Naive thymus-derived CD4-positive, alpha-beta T cell (primary cell): ENCODE measurements at regions not wholly inside any gene's neighbourhood (a gene's known extent, or its start where the extent isn't known, plus 50 kb on each side); places are given as distances from the start of the nearest gene placed in this dataset.

Experiments used
- ATAC-seq: fragments of 150-1000 bp; cut with Tn5 transposase; 2 replicates; pipeline ENCODE4 v1.10.0; 2021; ENCODE audit warnings: mild to moderate bottlenecking, moderate library complexity
- CTCF ChIA-PET: fragments of 350-600 bp; sonication (Branson Sonifier 250); formaldehyde crosslinking; loops from one replicate; lab custom pipeline; 2021; ENCODE audit warnings: antibody characterized with exemption; lab: Charles Lee
- POLR2A ChIA-PET: fragments of 350-600 bp; sonication (Branson Sonifier 250); formaldehyde crosslinking; loops from one replicate; lab custom pipeline; 2021; ENCODE audit warnings: antibody characterized with exemption, inconsistent platforms; lab: Charles Lee
- DNase-seq, 9 donors: peaks; one replicate each; pipeline versions ENCODE4 v3.0.0 to v3.0.0-alpha.2; 2020 to 2022; ENCODE audit warnings: mixed read lengths in 1 of 9
- H3K27ac ChIP-seq: one replicate; pipeline ENCODE4 v1.7.0; 2013; ENCODE audit warnings: mild to moderate bottlenecking, low read depth, low read length, moderate library complexity
- H3K27me3 ChIP-seq, 2 donors: one replicate each; pipeline ENCODE4 v1.7.0; 2013; ENCODE audit warnings: low read length in 2 of 2, mild to moderate bottlenecking in 2 of 2, moderate library complexity in 2 of 2; ENCODE audit not compliant: control insufficient read depth in 2 of 2, insufficient read depth in 2 of 2
- H3K36me3 ChIP-seq, 3 experiments: 1 replicate in 2 of 3; 2 replicates in 1 of 3; pipeline ENCODE4 v1.7.0; 2013; ENCODE audit warnings: low read length in 3 of 3, mild to moderate bottlenecking in 3 of 3, moderate library complexity in 1 of 3; ENCODE audit not compliant: insufficient read depth in 3 of 3, control insufficient read depth in 2 of 3
- H3K4me1 ChIP-seq, 2 donors: one replicate each; pipeline ENCODE4 v1.7.0; 2013; ENCODE audit warnings: low read length in 2 of 2, mild to moderate bottlenecking in 2 of 2, moderate library complexity in 1 of 2; ENCODE audit not compliant: control insufficient read depth in 2 of 2, insufficient read depth in 2 of 2
- H3K4me3 ChIP-seq: 2 replicates; pipeline ENCODE4 v1.7.0; 2013; ENCODE audit warnings: mild to moderate bottlenecking, low read length
- H3K9me3 ChIP-seq, 3 experiments: 1 replicate in 2 of 3; 2 replicates in 1 of 3; pipeline ENCODE4 v1.7.0; 2013; ENCODE audit warnings: low read length in 3 of 3; ENCODE audit not compliant: control insufficient read depth in 2 of 3
- H3K27ac Mint-ChIP-seq, 9 donors: one replicate each; pipeline ENCODE4 v1.8.0; 2020 to 2022; ENCODE audit warnings: mixed read lengths in 9 of 9, mild to moderate bottlenecking in 8 of 9, moderate library complexity in 5 of 9, inconsistent platforms in 2 of 9
- H3K27me3 Mint-ChIP-seq, 5 donors: one replicate each; pipeline ENCODE4 v1.8.0; 2021 to 2022; ENCODE audit warnings: mixed read lengths in 5 of 5, mild to moderate bottlenecking in 1 of 5
- H3K36me3 Mint-ChIP-seq, 5 donors: one replicate each; pipeline ENCODE4 v1.8.0; 2020 to 2022; ENCODE audit warnings: mixed read lengths in 5 of 5, mild to moderate bottlenecking in 3 of 5, inconsistent platforms in 1 of 5
- H3K4me1 Mint-ChIP-seq, 7 donors: one replicate each; pipeline ENCODE4 v1.8.0; 2020 to 2022; ENCODE audit warnings: mixed read lengths in 7 of 7, mild to moderate bottlenecking in 3 of 7, inconsistent platforms in 1 of 7
- H3K4me3 Mint-ChIP-seq, 10 donors: one replicate each; pipeline ENCODE4 v1.8.0; 2020 to 2022; ENCODE audit warnings: mild to moderate bottlenecking in 10 of 10, mixed read lengths in 10 of 10, moderate library complexity in 6 of 10, inconsistent platforms in 2 of 10
- H3K9me3 Mint-ChIP-seq, 11 donors: one replicate each; pipeline ENCODE4 v1.8.0; 2020 to 2022; ENCODE audit warnings: mixed read lengths in 11 of 11, mild to moderate bottlenecking in 4 of 11, inconsistent platforms in 1 of 11, moderate library complexity in 1 of 11
- intact Hi-C, 2 donors: fragments of 100-400 bp; cut with micrococcal nuclease; formaldehyde crosslinking; loops; one replicate each; pipeline ENCODE4 v1.15.1; 2023

DNA sequence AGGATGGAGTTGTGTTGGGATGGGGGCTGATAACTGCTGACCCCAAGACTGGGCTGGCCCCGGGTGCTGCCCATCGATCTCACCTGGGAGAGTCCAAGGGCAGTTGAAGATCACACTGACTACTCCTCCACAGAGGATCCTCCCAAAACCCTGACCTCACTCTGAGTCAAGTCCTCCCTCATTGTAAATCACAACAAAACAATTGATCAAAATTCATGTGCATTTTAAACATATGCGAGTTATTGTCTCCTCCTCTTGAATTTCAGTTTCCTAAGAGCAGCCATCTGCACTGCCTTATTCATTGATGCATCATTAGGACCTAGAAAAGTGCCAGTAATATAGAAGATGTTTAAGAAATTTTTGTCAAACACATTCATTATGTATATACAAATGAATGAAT, 273.6 kb downstream of the C1orf94 start:
- CTCF ChIA-PET, result no interaction called here
- DNase-seq, result no peak
- peaks cover 0 to 28% (median 17%) of the 10 kb centered on the region in 5 donors for H3K27me3 Mint-ChIP-seq
- H3K9me3 Mint-ChIP-seq, result peaks cover 0 to 4% (median 0%) of the 10 kb centered on the region in 11 donors
- H3K36me3 Mint-ChIP-seq, result no peaks in the 10 kb centered on the region
- no peak overlapping the region for H3K27ac Mint-ChIP-seq
- no peaks in the 10 kb centered on the region for H3K4me1 Mint-ChIP-seq
- H3K9me3 ChIP-seq, result no peaks in the 10 kb centered on the region
- POLR2A ChIA-PET, result no interaction called here
- H3K4me3 ChIP-seq, result no peak overlapping the region
- H3K27me3 ChIP-seq, result no peaks in the 10 kb centered on the region
- no peaks in the 10 kb centered on the region for H3K4me1 ChIP-seq
- no peak overlapping the region for H3K4me3 Mint-ChIP-seq
- H3K36me3 ChIP-seq, result no peaks in the 10 kb centered on the region
- no peak for ATAC-seq
- intact Hi-C loops, result no loop called here
- H3K27ac ChIP-seq, result no peak overlapping the region

DNA sequence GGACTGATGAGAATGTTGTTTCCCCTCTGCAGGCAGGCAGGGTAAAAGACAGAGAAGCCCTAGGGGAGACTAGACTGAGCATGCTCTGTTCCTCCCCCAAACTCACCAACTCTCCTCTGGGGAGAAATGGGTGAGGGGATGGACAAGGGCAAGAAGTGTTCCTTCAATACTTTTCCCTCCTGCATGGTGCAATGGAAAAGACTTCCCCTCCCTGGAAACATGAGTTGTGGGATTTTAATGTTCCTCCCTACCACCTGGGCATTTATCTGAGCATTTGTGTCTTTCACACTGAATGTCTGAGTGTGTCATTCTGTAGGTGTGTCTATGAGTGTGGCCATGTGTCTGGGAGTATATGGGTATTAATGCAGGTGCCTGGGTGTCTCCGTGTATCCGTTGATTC, 275.7 kb downstream of the C1orf94 start:
- ChIA-PET CTCF (no interaction called here), POLR2A (no interaction called here)
- Mint-ChIP-seq H3K4me1 (no peaks in the 10 kb centered on the region), H3K9me3 (no peaks in the 10 kb centered on the region), H3K36me3 (no peaks in the 10 kb centered on the region), H3K27ac (no peak overlapping the region), H3K4me3 (no peak overlapping the region), H3K27me3 (peaks cover 0 to 15% (median 6%) of the 10 kb centered on the region in 5 donors)
- DNase-seq (no peak), ATAC-seq (no peak)
- no peaks in the 10 kb centered on the region for H3K36me3 ChIP-seq
- intact Hi-C loops, result no loop called here
- no peaks in the 10 kb centered on the region for H3K4me1 ChIP-seq
- no peaks in the 10 kb centered on the region for H3K9me3 ChIP-seq
- H3K27ac ChIP-seq, result no peak overlapping the region
- no peaks in the 10 kb centered on the region for H3K27me3 ChIP-seq
- H3K4me3 ChIP-seq, result no peak overlapping the region

DNA sequence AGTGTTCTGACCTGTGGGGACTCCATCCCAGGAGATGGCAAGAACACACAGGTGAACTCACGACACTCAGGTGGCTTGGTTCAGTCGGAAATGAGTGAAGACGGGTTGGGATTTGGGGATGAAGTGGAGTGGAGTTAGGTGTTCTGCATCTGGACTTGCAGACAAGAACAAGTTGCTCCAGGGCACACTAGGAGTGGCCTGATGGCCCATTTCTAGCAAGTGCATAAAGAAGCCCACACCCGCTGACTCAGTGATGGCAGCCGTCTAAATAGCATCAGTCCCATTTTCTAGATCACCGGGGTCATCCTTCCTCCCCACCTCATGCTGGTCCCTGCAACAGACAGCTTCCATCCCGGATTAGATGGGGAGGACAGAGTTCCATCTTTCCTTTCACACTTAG, 278.4 kb downstream of the C1orf94 start:
- ChIA-PET POLR2A (no interaction called here), CTCF (interaction anchor here (0.8 kb wide), 1 partner anchor 32 kb away, joined by 4 read pairs; no protein-coding TSS in a partner anchor)
- no peaks in the 10 kb centered on the region for H3K27me3 ChIP-seq
- H3K4me1 ChIP-seq, result no peaks in the 10 kb centered on the region
- H3K4me1 Mint-ChIP-seq, result no peaks in the 10 kb centered on the region
- intact Hi-C loops, result no loop called here
- H3K9me3 Mint-ChIP-seq, result no peaks in the 10 kb centered on the region
- H3K36me3 ChIP-seq, result no peaks in the 10 kb centered on the region
- H3K4me3 Mint-ChIP-seq, result no peak overlapping the region
- no peaks in the 10 kb centered on the region for H3K9me3 ChIP-seq
- DNase-seq (no peak), ATAC-seq (no peak)
- no peak overlapping the region for H3K27ac Mint-ChIP-seq
- H3K36me3 Mint-ChIP-seq, result no peaks in the 10 kb centered on the region
- peaks cover 0 to 14% (median 5%) of the 10 kb centered on the region in 5 donors for H3K27me3 Mint-ChIP-seq
- H3K4me3 ChIP-seq, result no peak overlapping the region
- no peak overlapping the region for H3K27ac ChIP-seq

DNA sequence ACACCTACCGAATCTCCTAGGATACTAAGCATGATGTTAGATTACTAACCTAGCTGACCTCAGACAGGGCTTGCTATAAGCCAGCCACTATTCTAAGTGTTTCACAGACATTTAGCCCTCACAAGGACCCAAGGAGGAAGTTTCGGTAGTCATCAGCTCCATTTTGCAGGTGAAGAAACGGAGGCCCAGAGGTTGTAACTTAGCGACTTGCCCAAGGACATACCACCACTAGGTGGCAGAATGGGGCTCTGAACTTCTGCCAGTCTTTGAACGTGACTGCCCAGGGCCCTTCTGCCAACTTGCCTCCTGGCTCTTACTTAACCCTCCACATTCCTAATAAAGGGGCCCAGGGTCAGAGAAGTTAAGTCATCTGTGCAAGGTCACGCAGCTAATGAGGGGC, 283.5 kb downstream of the C1orf94 start:
- CTCF ChIA-PET, result interaction anchor here (1.0 to 1.4 kb wide), 3 partner anchors 275 to 284 kb away, joined by 3 to 5 read pairs (median 4); no protein-coding TSS in a partner anchor

GRCh38 chr1:34470401-34470800, 284.4 kb upstream of the GJB5 start:
- Mint-ChIP-seq H3K9me3 (peaks cover 0 to 1% (median 0%) of the 10 kb centered on the region in 11 donors), H3K4me3 (no peak overlapping the region), H3K4me1 (no peaks in the 10 kb centered on the region), H3K27me3 (peaks cover 7 to 45% (median 24%) of the 10 kb centered on the region in 5 donors), H3K27ac (no peak overlapping the region), H3K36me3 (no peaks in the 10 kb centered on the region)
- H3K27ac ChIP-seq, result no peak overlapping the region
- DNase-seq, result no peak
- no peaks in the 10 kb centered on the region for H3K27me3 ChIP-seq
- ATAC-seq, result no peak
- intact Hi-C loops, result no loop called here
- no peaks in the 10 kb centered on the region for H3K4me1 ChIP-seq
- CTCF ChIA-PET, result no interaction called here
- no peaks in the 10 kb centered on the region for H3K36me3 ChIP-seq
- no peak overlapping the region for H3K4me3 ChIP-seq
- POLR2A ChIA-PET, result no interaction called here
- H3K9me3 ChIP-seq, result no peaks in the 10 kb centered on the region

More for the DNA sequence above, 283.5 kb downstream of the C1orf94 start:
- Mint-ChIP-seq H3K9me3 (peaks cover 0 to 2% (median 0%) of the 10 kb centered on the region in 11 donors), H3K27ac (no peak overlapping the region), H3K4me3 (no peak overlapping the region), H3K27me3 (peaks cover 0 to 33% (median 19%) of the 10 kb centered on the region in 5 donors), H3K4me1 (no peaks in the 10 kb centered on the region), H3K36me3 (no peaks in the 10 kb centered on the region)
- DNase-seq (peak in 6 of 9 donors; percentile 4 to 50 (median 10)), ATAC-seq (no peak)
- Histone ChIP-seq H3K27me3 (no peaks in the 10 kb centered on the region), H3K36me3 (no peaks in the 10 kb centered on the region), H3K27ac (no peak overlapping the region), H3K4me1 (no peaks in the 10 kb centered on the region), H3K4me3 (no peak overlapping the region), H3K9me3 (no peaks in the 10 kb centered on the region)
- POLR2A ChIA-PET, result no interaction called here
- intact Hi-C loops, result loop anchor here in 1 of 2 donors (1.0 kb wide), 1 partner anchor 138 kb away; no protein-coding TSS in a partner anchor

DNA sequence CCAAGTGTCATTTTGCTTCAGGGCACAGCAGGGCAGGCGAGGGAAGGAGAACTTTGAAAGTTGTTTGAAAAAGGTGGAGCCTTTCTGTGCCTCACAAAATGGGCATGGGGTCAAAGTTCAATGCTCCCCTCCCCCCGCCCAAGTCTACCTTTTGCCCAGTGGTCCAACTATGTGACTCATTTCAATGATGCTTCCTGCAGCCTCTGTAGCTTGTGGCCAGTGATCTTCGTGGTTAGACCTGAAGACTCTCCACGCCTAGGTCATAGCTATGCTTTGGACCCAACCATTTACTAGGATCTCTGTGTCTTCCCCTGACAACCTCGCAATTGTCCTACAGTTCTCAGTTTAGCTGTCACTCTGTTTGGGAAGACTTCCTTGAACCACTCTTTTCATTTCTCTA, 280.3 kb upstream of the GJB5 start:
- Mint-ChIP-seq H3K4me3 (no peak overlapping the region), H3K9me3 (no peaks in the 10 kb centered on the region), H3K4me1 (no peaks in the 10 kb centered on the region), H3K27me3 (peaks cover 7 to 76% (median 40%) of the 10 kb centered on the region in 5 donors), H3K36me3 (no peaks in the 10 kb centered on the region), H3K27ac (no peak overlapping the region)
- intact Hi-C loops, result no loop called here
- no peak overlapping the region for H3K4me3 ChIP-seq
- POLR2A ChIA-PET, result no interaction called here
- no peaks in the 10 kb centered on the region for H3K36me3 ChIP-seq
- CTCF ChIA-PET, result no interaction called here
- ATAC-seq (no peak), DNase-seq (no peak)
- no peak overlapping the region for H3K27ac ChIP-seq
- H3K9me3 ChIP-seq, result no peaks in the 10 kb centered on the region
- H3K4me1 ChIP-seq, result no peaks in the 10 kb centered on the region
- no peaks in the 10 kb centered on the region for H3K27me3 ChIP-seq

GRCh38 chr1:34476371-34476770, 278.5 kb upstream of the GJB5 start:
- no peaks in the 10 kb centered on the region for H3K4me1 Mint-ChIP-seq
- DNase-seq (no peak), ATAC-seq (no peak)
- POLR2A ChIA-PET, result no interaction called here
- CTCF ChIA-PET, result no interaction called here
- Histone ChIP-seq H3K27me3 (no peaks in the 10 kb centered on the region), H3K9me3 (no peaks in the 10 kb centered on the region), H3K36me3 (no peaks in the 10 kb centered on the region), H3K4me1 (no peaks in the 10 kb centered on the region), H3K4me3 (no peak overlapping the region), H3K27ac (no peak overlapping the region)
- no peaks in the 10 kb centered on the region for H3K36me3 Mint-ChIP-seq
- intact Hi-C loops, result no loop called here
- H3K4me3 Mint-ChIP-seq, result no peak overlapping the region
- H3K27ac Mint-ChIP-seq, result no peak overlapping the region
- H3K9me3 Mint-ChIP-seq, result peaks cover 0 to 4% (median 0%) of the 10 kb centered on the region in 11 donors
- H3K27me3 Mint-ChIP-seq, result peaks cover 8 to 84% (median 41%) of the 10 kb centered on the region in 5 donors
